Right renal pelvis (tissue), 4 donors: ENCODE measurements at regions not wholly inside any gene's neighbourhood (a gene's known extent, or its start where the extent isn't known, plus 50 kb on each side); places are given as distances from the start of the nearest gene placed in this dataset.
"Not testable (repeated sequence)": the region's sequence is repeated elsewhere in the genome, so short reads cannot be mapped to it uniquely, and the experiment has no call there.

Source experiments
- DNase-seq, 4 donors: peaks; one replicate each; pipeline ENCODE4 v3.0.0-alpha.2; 2013; ENCODE audit warnings: low read depth in 4 of 4, low spot score in 3 of 4, missing footprints in 1 of 4

- DNase-seq: no peak
These were observed 131.7 kb downstream of the HHIPL2 start for GRCh38 chr1:222416001-222416791.

- DNase-seq: no peak
These were observed 132.5 kb downstream of the HHIPL2 start for GRCh38 chr1:222415441-222415840.

- DNase-seq: no peak
These were observed 133.8 kb downstream of the HHIPL2 start for GRCh38 chr1:222413991-222414549.

GRCh38 chr1:222413436-222413835, 134.5 kb downstream of the HHIPL2 start:
- DNase-seq: no peak

- no peak for DNase-seq
These were observed 143.2 kb downstream of the HHIPL2 start for GRCh38 chr1:222404710-222405109.

GRCh38 chr1:222399197-222399596, 148.7 kb downstream of the HHIPL2 start:
- DNase-seq: no peak

- no peak for DNase-seq
These were observed 153.7 kb downstream of the HHIPL2 start for GRCh38 chr1:222394224-222394623.

- DNase-seq: no peak
These were observed 155.3 kb downstream of the HHIPL2 start for GRCh38 chr1:222392556-222392955.

GRCh38 chr1:222390181-222390580, 157.7 kb downstream of the HHIPL2 start:
- DNase-seq: no peak

- DNase-seq: no peak
These were observed 160.7 kb downstream of the HHIPL2 start for GRCh38 chr1:222387007-222387814.

- DNase-seq: no peak
These were observed 161.9 kb downstream of the HHIPL2 start for GRCh38 chr1:222385955-222386354.

- no peak for DNase-seq
These were observed 162.6 kb downstream of the HHIPL2 start for GRCh38 chr1:222385262-222385661.

GRCh38 chr1:222384531-222384930, 163.4 kb downstream of the HHIPL2 start:
- DNase-seq: no peak

GRCh38 chr1:222382171-222382570, 165.7 kb downstream of the HHIPL2 start:
- DNase-seq: no peak

GRCh38 chr1:222377428-222378088, 170.3 kb downstream of the HHIPL2 start:
- no peak for DNase-seq

GRCh38 chr1:222376791-222377190, 171.1 kb downstream of the HHIPL2 start:
- DNase-seq: not testable (repeated sequence)

GRCh38 chr1:222375701-222376100, 172.2 kb downstream of the HHIPL2 start:
- DNase-seq: no peak

GRCh38 chr1:222373831-222374602, 173.9 kb downstream of the HHIPL2 start:
- DNase-seq: no peak

- no peak for DNase-seq
These were observed 174.7 kb downstream of the HHIPL2 start for GRCh38 chr1:222373216-222373615.

- no peak for DNase-seq
These were observed 175.7 kb downstream of the HHIPL2 start for GRCh38 chr1:222372221-222372620.
